Body of pancreas (tissue), 4 donors: ENCODE measurements at regions not wholly inside any gene's neighbourhood (a gene's known extent, or its start where the extent isn't known, plus 50 kb on each side); places are given as distances from the start of the nearest gene placed in this dataset.

Experiments
- ATAC-seq: fragments of 150-250 bp; one replicate; pipeline ENCODE4 v1.9.1; 2016
- DNase-seq, 4 donors: peaks; one replicate each; pipeline ENCODE4 v3.0.0-alpha.2; 2019
- H3K27ac ChIP-seq, 4 donors: fragments of 200-600 bp; sonication (generic); 1 replicate in 3 of 4; 2 replicates in 1 of 4; pipeline versions ENCODE4 v1.5.1 to v1.6.1; 2016 to 2019; ENCODE audit warnings: mild to moderate bottlenecking in 1 of 4, mixed read lengths in 1 of 4, moderate library complexity in 1 of 4
- H3K27me3 ChIP-seq, 2 donors: fragments of 200-600 bp; sonication (generic); one replicate each; pipeline ENCODE4 v1.6.0; 2016; ENCODE audit warnings: mild to moderate bottlenecking in 1 of 2
- H3K36me3 ChIP-seq, 2 donors: fragments of 200-600 bp; sonication (generic); replicated peaks in 1 of 2; 2 replicates each; pipeline ENCODE4 v1.5.1; 2016; ENCODE audit warnings: low read depth in 2 of 2; ENCODE audit not compliant: insufficient read depth in 1 of 2
- H3K4me1 ChIP-seq: fragments of 200-600 bp; sonication (generic); one replicate; pipeline ENCODE4 v1.6.0; 2016
- H3K4me3 ChIP-seq, 2 donors: fragments of 200-600 bp; sonication (generic); 1 replicate in 1 of 2; 2 replicates in 1 of 2; pipeline ENCODE4 v1.5.1; 2016 to 2019
- H3K9me3 ChIP-seq, 3 donors: fragments of 200-600 bp; sonication (generic); 1 replicate in 2 of 3; 2 replicates in 1 of 3; pipeline ENCODE4 v1.5.1; 2016
- POLR2A ChIP-seq, 3 donors: fragments of 450-650 bp; IDR thresholded peaks; one replicate each; pipeline ENCODE4 v1.6.1; 2016; ENCODE audit warnings: antibody characterized with exemption in 3 of 3, mild to moderate bottlenecking in 2 of 3
- WGBS, 2 donors: methylation state at CpG; one replicate each; pipeline ENCODE4 v1.1.5; 2017; 5-methylcytosine and 5-hydroxymethylcytosine counted together
- intact Hi-C: fragments of 100-400 bp; cut with DNase I; formaldehyde crosslinking; loops from one replicate; pipeline ENCODE4 v1.15.1; 2023
- TF ChIP-seq, protein P1 (sequence below), 7 experiments: fragments of 450-650 bp in 4 of 7; fragments of 200-600 bp in 3 of 7; sonication (generic) in 3 of 7; IDR thresholded peaks; one replicate each; pipeline ENCODE4 v1.5.1; 2016 to 2019; ENCODE audit warnings: antibody characterized with exemption in 7 of 7

DNA sequence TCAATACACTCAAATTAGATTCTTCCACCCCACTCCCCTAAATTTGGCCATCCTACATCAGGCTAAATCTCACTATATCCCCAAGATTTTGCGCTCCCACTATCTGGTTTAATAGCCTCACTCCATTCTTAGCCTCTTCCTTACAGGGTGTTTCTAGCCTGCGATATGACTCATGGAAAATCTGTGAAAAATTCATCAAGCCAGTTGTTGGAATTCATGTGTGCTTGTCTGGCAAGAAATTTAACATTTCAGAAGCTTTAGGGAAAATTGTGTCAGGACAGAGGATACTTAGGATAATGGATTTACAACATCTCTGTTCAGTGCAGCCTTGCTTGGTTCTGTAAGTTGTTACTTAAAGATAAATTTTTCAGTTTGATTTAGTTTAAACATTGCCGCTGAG, 1249.9 kb upstream of the AUTS2 start:
- Histone ChIP-seq H3K9me3 (no peaks in the 10 kb centered on the region), H3K27me3 (no peaks in the 10 kb centered on the region), H3K36me3 (no peaks in the 10 kb centered on the region), H3K27ac (no peak overlapping the region), H3K4me3 (no peak overlapping the region), H3K4me1 (no peaks in the 10 kb centered on the region)
- intact Hi-C loops: no loop called here
- 87 to 88% methylated on average over 3 of the region's 3 CpGs for WGBS, 2 donors
- no peak for ATAC-seq
- TF ChIP-seq, protein P1, sequence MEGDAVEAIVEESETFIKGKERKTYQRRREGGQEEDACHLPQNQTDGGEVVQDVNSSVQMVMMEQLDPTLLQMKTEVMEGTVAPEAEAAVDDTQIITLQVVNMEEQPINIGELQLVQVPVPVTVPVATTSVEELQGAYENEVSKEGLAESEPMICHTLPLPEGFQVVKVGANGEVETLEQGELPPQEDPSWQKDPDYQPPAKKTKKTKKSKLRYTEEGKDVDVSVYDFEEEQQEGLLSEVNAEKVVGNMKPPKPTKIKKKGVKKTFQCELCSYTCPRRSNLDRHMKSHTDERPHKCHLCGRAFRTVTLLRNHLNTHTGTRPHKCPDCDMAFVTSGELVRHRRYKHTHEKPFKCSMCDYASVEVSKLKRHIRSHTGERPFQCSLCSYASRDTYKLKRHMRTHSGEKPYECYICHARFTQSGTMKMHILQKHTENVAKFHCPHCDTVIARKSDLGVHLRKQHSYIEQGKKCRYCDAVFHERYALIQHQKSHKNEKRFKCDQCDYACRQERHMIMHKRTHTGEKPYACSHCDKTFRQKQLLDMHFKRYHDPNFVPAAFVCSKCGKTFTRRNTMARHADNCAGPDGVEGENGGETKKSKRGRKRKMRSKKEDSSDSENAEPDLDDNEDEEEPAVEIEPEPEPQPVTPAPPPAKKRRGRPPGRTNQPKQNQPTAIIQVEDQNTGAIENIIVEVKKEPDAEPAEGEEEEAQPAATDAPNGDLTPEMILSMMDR (IDR thresholded peaks at IDR 0.05): no peak
- no peak for DNase-seq

DNA sequence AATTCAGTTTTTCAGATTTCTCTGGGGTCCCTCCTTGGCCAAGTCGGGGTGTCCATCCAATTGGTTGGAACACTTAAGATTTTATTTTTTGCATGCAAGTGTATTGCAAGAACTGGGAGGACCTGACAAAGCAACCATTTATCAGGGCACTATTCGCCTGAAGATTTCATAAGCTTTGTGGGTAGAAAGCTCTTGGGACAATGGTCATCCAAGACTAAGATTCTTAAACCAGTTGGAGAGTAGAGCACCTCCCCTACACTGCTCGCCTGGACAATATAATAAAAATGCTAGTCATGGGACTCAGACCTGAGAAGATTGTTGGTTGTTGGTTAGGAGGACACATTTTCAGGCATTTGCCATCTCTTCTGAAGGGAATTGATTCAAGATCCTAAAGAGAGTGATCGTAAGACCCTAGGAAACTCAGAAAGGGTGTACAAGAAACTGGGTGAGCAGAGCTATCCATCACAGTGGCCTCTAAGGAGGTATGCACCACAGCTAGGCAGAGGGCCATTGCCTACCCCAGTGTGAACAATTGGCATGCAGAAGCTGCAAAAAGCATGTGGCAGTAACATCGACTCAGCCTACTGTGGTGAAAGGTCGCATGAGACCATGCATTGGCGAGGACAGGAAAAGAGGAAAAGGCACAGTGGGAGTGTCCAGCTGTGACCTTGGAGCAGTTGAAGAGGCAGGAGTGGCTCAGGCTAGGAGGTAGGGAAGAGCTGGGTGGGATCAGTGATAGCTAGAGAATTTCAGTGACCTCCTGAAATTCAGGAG, 1235.3 kb upstream of the AUTS2 start:
- TF ChIP-seq, protein P1 (IDR thresholded peaks at IDR 0.05): no peak
- TF ChIP-seq POLR2A (IDR thresholded peaks at IDR 0.05): no peak
- H3K4me3 ChIP-seq: no peak overlapping the region
- 44 to 49% methylated on average over 7 of the region's 7 CpGs for WGBS, 2 donors
- ATAC-seq (no peak), DNase-seq (no peak)
- intact Hi-C loops: no loop called here
- no peaks in the 10 kb centered on the region for H3K36me3 ChIP-seq
- no peaks in the 10 kb centered on the region for H3K4me1 ChIP-seq
- no peaks in the 10 kb centered on the region for H3K9me3 ChIP-seq
- no peaks in the 10 kb centered on the region for H3K27me3 ChIP-seq
- H3K27ac ChIP-seq: no peak overlapping the region

DNA sequence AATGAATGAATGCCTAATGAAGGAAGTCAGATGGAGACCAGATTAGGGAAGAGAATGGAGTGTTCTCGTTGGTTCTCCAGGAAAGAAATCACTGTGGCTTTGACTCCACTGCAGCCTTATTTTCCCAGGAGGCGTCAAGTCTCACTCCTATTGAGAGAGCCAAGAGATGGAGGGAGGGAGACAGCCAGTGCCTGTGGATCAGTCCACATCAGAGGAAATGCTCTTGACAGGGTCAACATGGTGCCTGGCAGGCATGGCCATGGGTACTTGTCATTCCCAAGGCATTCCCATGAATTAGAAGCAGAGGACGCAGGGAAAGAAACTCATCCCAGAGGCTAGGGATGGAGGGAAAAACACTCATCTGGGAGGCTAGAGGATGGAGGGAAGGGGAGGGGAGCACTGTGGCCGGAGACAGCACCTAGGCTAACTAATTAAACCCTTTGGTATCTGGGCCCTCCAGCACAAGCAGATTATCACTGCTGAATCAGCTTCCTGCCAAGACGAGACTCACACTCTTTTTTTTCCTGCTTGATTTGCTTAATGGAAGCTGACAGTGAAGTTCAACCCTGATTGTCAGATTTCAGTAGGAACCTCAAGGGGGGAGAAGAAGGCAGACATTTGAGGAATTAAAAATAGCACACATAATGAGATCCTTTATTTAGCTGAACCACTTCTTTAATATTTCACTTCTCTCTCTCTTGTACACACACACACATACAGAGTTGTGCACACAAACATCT, 1233.2 kb upstream of the AUTS2 start:
- intact Hi-C loops: no loop called here
- 40 to 55% methylated on average over 5 of the region's 5 CpGs for WGBS, 2 donors
- Histone ChIP-seq H3K9me3 (no peaks in the 10 kb centered on the region), H3K4me1 (no peaks in the 10 kb centered on the region), H3K27me3 (no peaks in the 10 kb centered on the region), H3K4me3 (no peak overlapping the region), H3K36me3 (no peaks in the 10 kb centered on the region), H3K27ac (no peak overlapping the region)
- TF ChIP-seq POLR2A (IDR thresholded peaks at IDR 0.05): no peak
- TF ChIP-seq, protein P1 (IDR thresholded peaks at IDR 0.05): no peak
- DNase-seq: no peak
- ATAC-seq: no peak

DNA sequence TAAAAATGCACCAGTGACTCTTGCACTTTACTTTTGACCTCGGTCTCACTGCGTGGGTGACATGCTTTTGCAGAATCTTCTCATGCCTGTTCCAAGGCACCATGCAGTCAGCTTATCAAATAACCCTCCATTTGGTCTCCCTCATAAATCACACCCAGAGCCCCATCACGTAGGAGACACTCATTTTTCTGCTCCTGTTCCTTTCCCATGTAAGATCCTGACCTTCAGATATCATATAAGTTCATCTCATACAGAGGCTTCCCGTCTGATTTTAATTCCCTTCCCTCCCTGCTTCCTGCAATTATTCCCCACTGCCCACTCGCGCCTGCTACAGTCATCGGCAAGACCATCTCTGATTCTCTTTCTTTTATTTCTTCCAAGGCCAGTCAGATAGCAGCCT, 1226.3 kb upstream of the AUTS2 start:
- TF ChIP-seq, protein P1 (IDR thresholded peaks at IDR 0.05): no peak
- no peak for TF ChIP-seq POLR2A (IDR thresholded peaks at IDR 0.05)
- Histone ChIP-seq H3K27ac (no peak overlapping the region), H3K9me3 (no peaks in the 10 kb centered on the region), H3K4me3 (no peak overlapping the region), H3K27me3 (no peaks in the 10 kb centered on the region), H3K36me3 (no peaks in the 10 kb centered on the region), H3K4me1 (no peaks in the 10 kb centered on the region)
- intact Hi-C loops: no loop called here
- no peak for ATAC-seq
- 22 to 25% methylated on average over 7 of the region's 7 CpGs for WGBS, 2 donors
- DNase-seq: no peak
